Liver (tissue), 8 donors: ENCODE measurements at regions not wholly inside any gene's neighbourhood (a gene's known extent, or its start where the extent isn't known, plus 50 kb on each side); places are given as distances from the start of the nearest gene placed in this dataset.

Experiments used
- DNase-seq: peaks from one replicate; pipeline ENCODE4 v3.0.0-alpha.2; 2017; ENCODE audit warnings: low spot score
- H3K27ac ChIP-seq, 2 donors: one replicate each; pipeline ENCODE4 v1.7.0; 2013; ENCODE audit warnings: inconsistent platforms in 2 of 2, low read length in 2 of 2, control low read depth in 1 of 2, low read depth in 1 of 2, mild to moderate bottlenecking in 1 of 2
- H3K27me3 ChIP-seq, 4 donors: one replicate each; pipeline versions ENCODE4 v1.6.1 to v1.7.0; 2013; ENCODE audit warnings: low read length in 3 of 4, inconsistent platforms in 1 of 4, mild to moderate bottlenecking in 1 of 4, moderate library complexity in 1 of 4; ENCODE audit not compliant: control insufficient read depth in 4 of 4, insufficient read depth in 4 of 4
- H3K36me3 ChIP-seq, 4 donors: one replicate each; pipeline versions ENCODE4 v1.6.1 to v1.7.0; 2013; ENCODE audit warnings: low read length in 3 of 4, mild to moderate bottlenecking in 3 of 4, low read depth in 1 of 4, moderate library complexity in 1 of 4; ENCODE audit not compliant: control insufficient read depth in 4 of 4, insufficient read depth in 3 of 4
- H3K4me1 ChIP-seq, 4 donors: one replicate each; pipeline versions ENCODE4 v1.6.1 to v1.7.0; 2013; ENCODE audit warnings: low read length in 3 of 4, mild to moderate bottlenecking in 3 of 4, moderate library complexity in 1 of 4; ENCODE audit not compliant: control insufficient read depth in 4 of 4, insufficient read depth in 4 of 4
- H3K4me3 ChIP-seq, 3 donors: one replicate each; pipeline versions ENCODE4 v1.6.1 to v1.7.0; 2013; ENCODE audit warnings: low read length in 3 of 3, control low read depth in 1 of 3, low read depth in 1 of 3, mild to moderate bottlenecking in 1 of 3
- H3K9ac ChIP-seq, 2 donors: one replicate each; pipeline ENCODE4 v1.7.0; 2013; ENCODE audit warnings: low read length in 2 of 2, mild to moderate bottlenecking in 2 of 2, moderate library complexity in 2 of 2, control low read depth in 1 of 2, low read depth in 1 of 2
- H3K9me3 ChIP-seq, 4 donors: one replicate each; pipeline versions ENCODE4 v1.6.1 to v1.7.0; 2013; ENCODE audit warnings: low read length in 3 of 4; ENCODE audit not compliant: control insufficient read depth in 4 of 4
- CTCF ChIP-seq: fragments of 150-350 bp; IDR thresholded peaks from 2 replicates; pipeline ENCODE4 v1.5.1; 2017; ENCODE audit warnings: improper control_type of control experiment, low read depth, low read length; ENCODE audit not compliant: missing input control
- FOXA1 ChIP-seq: IDR thresholded peaks from 2 replicates; pipeline ENCODE4 v1.6.1; 2016; ENCODE audit warnings: antibody characterized with exemption
- FOXA2 ChIP-seq: IDR thresholded peaks from 2 replicates; pipeline ENCODE4 v1.6.1; 2016; ENCODE audit warnings: antibody characterized with exemption
- GABPA ChIP-seq, 2 donors: IDR thresholded peaks in 1 of 2; conservative IDR thresholded peaks in 1 of 2; 2 replicates each; pipeline ENCODE4 v1.6.1; 2016; ENCODE audit warnings: antibody characterized with exemption in 2 of 2, mild to moderate bottlenecking in 1 of 2, moderate library complexity in 1 of 2
- HNF4A ChIP-seq, 2 donors: conservative IDR thresholded peaks; 2 replicates each; pipeline ENCODE4 v1.6.1; 2016; ENCODE audit warnings: antibody characterized with exemption in 2 of 2, mild to moderate bottlenecking in 2 of 2
- HNF4G ChIP-seq: IDR thresholded peaks from 2 replicates; pipeline ENCODE4 v1.6.1; 2016; ENCODE audit warnings: antibody characterized with exemption
- JUND ChIP-seq, 2 donors: IDR thresholded peaks; 2 replicates each; pipeline ENCODE4 v1.6.1; 2016; ENCODE audit warnings: antibody characterized with exemption in 2 of 2
- MAX ChIP-seq: IDR thresholded peaks from 2 replicates; pipeline ENCODE4 v1.6.1; 2016; ENCODE audit warnings: antibody characterized with exemption
- RAD21 ChIP-seq, 2 donors: IDR thresholded peaks; 2 replicates each; pipeline ENCODE4 v1.6.1; 2016; ENCODE audit warnings: antibody characterized with exemption in 2 of 2, mild to moderate bottlenecking in 2 of 2
- REST ChIP-seq: IDR thresholded peaks from 2 replicates; pipeline ENCODE4 v1.6.1; 2016; ENCODE audit warnings: antibody characterized with exemption, mild to moderate bottlenecking
- RXRA ChIP-seq, 2 donors: IDR thresholded peaks; 2 replicates each; pipeline ENCODE4 v1.6.1; 2017 to 2018; ENCODE audit warnings: antibody characterized with exemption in 2 of 2, mild to moderate bottlenecking in 1 of 2
- YY1 ChIP-seq: IDR thresholded peaks from 2 replicates; pipeline ENCODE4 v1.6.1; 2016; ENCODE audit warnings: antibody characterized with exemption, mild to moderate bottlenecking
- ZBTB33 ChIP-seq: IDR thresholded peaks from 2 replicates; pipeline ENCODE4 v1.6.1; 2016; ENCODE audit warnings: antibody characterized with exemption
- WGBS: extraction: QIAGEN DNeasy Blood & Tissue Kit; methylation state at CpG from one replicate; pipeline ENCODE4 v1.1.7; 2013; 5-methylcytosine and 5-hydroxymethylcytosine counted together
- donor health status: healthy.
- donor health status: healthy.
- donor health status: healthy.
- donor health status: healthy.
- donor health status: healthy.

GRCh38 chr10:111440501-111440900 lies 363.7 kb downstream of the ADRA2A start:
- Histone ChIP-seq H3K9ac (no peak overlapping the region), H3K27ac (no peak overlapping the region), H3K4me3 (no peak overlapping the region), H3K36me3 (no peaks in the 10 kb centered on the region), H3K27me3 (no peaks in the 10 kb centered on the region), H3K4me1 (no peaks in the 10 kb centered on the region), H3K9me3 (no peaks in the 10 kb centered on the region)
- TF ChIP-seq HNF4A (conservative IDR thresholded peaks at IDR 0.05) (no peak), JUND (IDR thresholded peaks at IDR 0.05) (no peak), ZBTB33 (no peak), CTCF (no peak), REST (no peak), GABPA (IDR thresholded peaks at IDR 0.05 in 1 of 2, conservative IDR thresholded peaks at IDR 0.05 in 1 of 2) (no peak), HNF4G (no peak), MAX (no peak), FOXA2 (no peak)
- DNase-seq: no peak
- WGBS: 83% methylated on average over 5 of the region's 5 CpGs

GRCh38 chr10:111445667-111446066 lies 368.8 kb downstream of the ADRA2A start:
- H3K4me3 ChIP-seq: no peak overlapping the region
- H3K27me3 ChIP-seq: no peaks in the 10 kb centered on the region
- TF ChIP-seq MAX: no peak
- no peaks in the 10 kb centered on the region for H3K4me1 ChIP-seq
- DNase-seq: no peak
- WGBS: 45% methylated on average over 5 of the region's 5 CpGs
- H3K27ac ChIP-seq: no peak overlapping the region
- no peaks in the 10 kb centered on the region for H3K36me3 ChIP-seq
- H3K9ac ChIP-seq: no peak overlapping the region
- H3K9me3 ChIP-seq: no peaks in the 10 kb centered on the region

GRCh38 chr10:111446966-111447365 lies 370.1 kb downstream of the ADRA2A start:
- H3K9ac ChIP-seq: no peak overlapping the region
- TF ChIP-seq YY1 (no peak), RXRA (IDR thresholded peaks at IDR 0.05) (no peak), FOXA1 (no peak), JUND (IDR thresholded peaks at IDR 0.05) (no peak), MAX (no peak), RAD21 (IDR thresholded peaks at IDR 0.05) (no peak)
- H3K36me3 ChIP-seq: no peaks in the 10 kb centered on the region
- no peak overlapping the region for H3K4me3 ChIP-seq
- H3K27me3 ChIP-seq: no peaks in the 10 kb centered on the region
- H3K9me3 ChIP-seq: no peaks in the 10 kb centered on the region
- H3K27ac ChIP-seq: no peak overlapping the region
- no peak for DNase-seq
- no peaks in the 10 kb centered on the region for H3K4me1 ChIP-seq
